ENCODE measurements at regions not wholly inside any gene's neighbourhood (a gene's known extent, or its start where the extent isn't known, plus 50 kb on each side); places are given as distances from the start of the nearest gene placed in this dataset.

GRCh38 chr3:72341380-72341770 lies 506.9 kb downstream of the SHQ1 start:
- H3K4me2 ChIP-seq, result no peak overlapping the region
- H4K20me1 ChIP-seq (ENCODE audit: insufficient read depth), result no peaks in the 10 kb centered on the region
- H3K79me2 ChIP-seq (ENCODE audit: insufficient read depth, low read depth), result no peaks in the 10 kb centered on the region
- no peak overlapping the region for H3K9ac ChIP-seq
- H3K4me1 ChIP-seq (ENCODE audit: low read depth, poor library complexity, severe bottlenecking), result no peaks in the 10 kb centered on the region
- H3K4me3 ChIP-seq (IDR thresholded peaks at IDR 0.05; ENCODE audit: insufficient read depth, low read depth, low read length), result no peak overlapping the region
- no peaks in the 10 kb centered on the region for H3K27me3 ChIP-seq (ENCODE audit: insufficient read depth, low read depth)
- no peaks in the 10 kb centered on the region for H3K36me3 ChIP-seq (ENCODE audit: insufficient read depth)
- no peak overlapping the region for H2AFZ ChIP-seq (ENCODE audit: low read depth)
- H3K27ac ChIP-seq, result no peak overlapping the region
- TF ChIP-seq, protein P1, sequence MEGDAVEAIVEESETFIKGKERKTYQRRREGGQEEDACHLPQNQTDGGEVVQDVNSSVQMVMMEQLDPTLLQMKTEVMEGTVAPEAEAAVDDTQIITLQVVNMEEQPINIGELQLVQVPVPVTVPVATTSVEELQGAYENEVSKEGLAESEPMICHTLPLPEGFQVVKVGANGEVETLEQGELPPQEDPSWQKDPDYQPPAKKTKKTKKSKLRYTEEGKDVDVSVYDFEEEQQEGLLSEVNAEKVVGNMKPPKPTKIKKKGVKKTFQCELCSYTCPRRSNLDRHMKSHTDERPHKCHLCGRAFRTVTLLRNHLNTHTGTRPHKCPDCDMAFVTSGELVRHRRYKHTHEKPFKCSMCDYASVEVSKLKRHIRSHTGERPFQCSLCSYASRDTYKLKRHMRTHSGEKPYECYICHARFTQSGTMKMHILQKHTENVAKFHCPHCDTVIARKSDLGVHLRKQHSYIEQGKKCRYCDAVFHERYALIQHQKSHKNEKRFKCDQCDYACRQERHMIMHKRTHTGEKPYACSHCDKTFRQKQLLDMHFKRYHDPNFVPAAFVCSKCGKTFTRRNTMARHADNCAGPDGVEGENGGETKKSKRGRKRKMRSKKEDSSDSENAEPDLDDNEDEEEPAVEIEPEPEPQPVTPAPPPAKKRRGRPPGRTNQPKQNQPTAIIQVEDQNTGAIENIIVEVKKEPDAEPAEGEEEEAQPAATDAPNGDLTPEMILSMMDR (conservative IDR thresholded peaks at IDR 0.05; ENCODE audit: low read depth, low read length), result no peak

DNA sequence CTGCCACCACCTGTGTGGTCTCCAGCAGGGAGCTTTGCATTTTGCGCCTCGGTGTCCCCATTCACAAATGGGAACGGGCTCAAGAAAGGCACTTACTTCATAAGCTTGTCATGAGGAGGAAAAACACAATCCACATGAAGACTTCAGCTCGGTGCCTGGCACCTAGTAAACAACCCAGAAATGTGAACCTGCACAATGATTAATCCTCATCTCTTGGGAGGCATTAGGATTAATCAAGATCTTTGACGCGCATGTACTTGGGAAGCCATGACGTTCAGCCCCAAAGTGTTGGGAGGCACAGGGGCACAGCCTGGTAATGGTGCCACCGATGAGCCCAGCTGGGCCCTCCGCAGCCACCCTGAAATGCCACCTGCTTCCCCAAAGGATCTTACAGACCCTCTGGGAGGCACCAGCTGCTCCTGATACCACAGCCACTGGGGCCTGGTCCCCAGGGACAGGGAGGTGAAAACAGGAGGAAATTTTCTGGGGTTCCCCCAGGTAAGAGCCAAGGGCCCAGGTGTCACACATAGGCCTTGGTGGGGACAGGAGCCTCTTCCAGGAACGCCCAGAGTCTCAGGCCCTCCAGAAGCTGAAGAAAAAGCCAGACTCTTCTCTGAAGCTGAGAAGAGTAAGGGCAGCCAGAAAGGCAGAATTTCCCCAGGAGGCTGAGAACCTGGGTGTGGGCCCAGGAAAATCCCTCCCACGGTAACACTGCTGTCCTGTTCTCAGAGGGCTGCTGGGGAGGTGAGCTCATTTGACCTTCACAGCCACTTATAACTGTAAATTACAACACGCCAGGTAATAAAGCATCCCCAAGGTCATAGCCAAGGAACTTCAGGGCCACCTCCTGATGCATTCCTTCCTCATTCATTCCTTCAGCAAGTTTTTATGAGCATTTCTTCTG lies 507.5 kb downstream of the SHQ1 start:
- TF ChIP-seq, protein P1 (conservative IDR thresholded peaks at IDR 0.05; ENCODE audit: low read depth, low read length), result no peak
- H2AFZ ChIP-seq (ENCODE audit: low read depth), result no peak overlapping the region
- no peaks in the 10 kb centered on the region for H3K27me3 ChIP-seq (ENCODE audit: insufficient read depth, low read depth)
- H3K79me2 ChIP-seq (ENCODE audit: insufficient read depth, low read depth), result no peaks in the 10 kb centered on the region
- H4K20me1 ChIP-seq (ENCODE audit: insufficient read depth), result no peaks in the 10 kb centered on the region
- no peak overlapping the region for H3K27ac ChIP-seq
- no peaks in the 10 kb centered on the region for H3K36me3 ChIP-seq (ENCODE audit: insufficient read depth)
- H3K4me2 ChIP-seq, result no peak overlapping the region
- no peak overlapping the region for H3K9ac ChIP-seq
- H3K4me3 ChIP-seq (IDR thresholded peaks at IDR 0.05; ENCODE audit: insufficient read depth, low read depth, low read length), result no peak overlapping the region
- no peaks in the 10 kb centered on the region for H3K4me1 ChIP-seq (ENCODE audit: low read depth, poor library complexity, severe bottlenecking)

DNA sequence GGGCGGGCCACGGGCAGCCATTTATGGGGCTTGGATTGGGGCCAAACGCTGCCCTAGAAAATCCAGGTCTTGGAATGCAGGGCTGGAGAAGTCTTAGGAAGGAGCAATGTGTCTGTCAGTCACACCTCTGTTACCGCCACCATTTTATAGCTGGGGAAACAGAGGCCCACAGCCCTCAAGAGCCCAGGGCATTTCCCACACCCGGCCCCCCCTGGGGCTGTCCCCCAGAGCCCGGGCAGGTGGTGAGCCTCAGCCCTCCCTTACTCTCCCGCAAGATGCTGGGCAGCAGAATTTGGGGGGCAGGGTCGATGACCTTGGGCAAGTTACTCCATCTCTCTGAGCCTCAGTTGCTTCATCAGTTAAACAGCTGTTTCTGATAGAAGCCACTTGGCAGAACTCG lies 508.2 kb downstream of the SHQ1 start:
- no peak overlapping the region for H3K9ac ChIP-seq
- TF ChIP-seq, protein P1 (conservative IDR thresholded peaks at IDR 0.05; ENCODE audit: low read depth, low read length), result no peak
- no peak overlapping the region for H3K27ac ChIP-seq
- no peaks in the 10 kb centered on the region for H3K36me3 ChIP-seq (ENCODE audit: insufficient read depth)
- no peak overlapping the region for H2AFZ ChIP-seq (ENCODE audit: low read depth)
- no peaks in the 10 kb centered on the region for H3K27me3 ChIP-seq (ENCODE audit: insufficient read depth, low read depth)
- H3K4me1 ChIP-seq (ENCODE audit: low read depth, poor library complexity, severe bottlenecking), result no peaks in the 10 kb centered on the region
- no peak overlapping the region for H3K4me2 ChIP-seq
- H3K79me2 ChIP-seq (ENCODE audit: insufficient read depth, low read depth), result no peaks in the 10 kb centered on the region
- no peak overlapping the region for H3K4me3 ChIP-seq (IDR thresholded peaks at IDR 0.05; ENCODE audit: insufficient read depth, low read depth, low read length)
- no peaks in the 10 kb centered on the region for H4K20me1 ChIP-seq (ENCODE audit: insufficient read depth)

DNA sequence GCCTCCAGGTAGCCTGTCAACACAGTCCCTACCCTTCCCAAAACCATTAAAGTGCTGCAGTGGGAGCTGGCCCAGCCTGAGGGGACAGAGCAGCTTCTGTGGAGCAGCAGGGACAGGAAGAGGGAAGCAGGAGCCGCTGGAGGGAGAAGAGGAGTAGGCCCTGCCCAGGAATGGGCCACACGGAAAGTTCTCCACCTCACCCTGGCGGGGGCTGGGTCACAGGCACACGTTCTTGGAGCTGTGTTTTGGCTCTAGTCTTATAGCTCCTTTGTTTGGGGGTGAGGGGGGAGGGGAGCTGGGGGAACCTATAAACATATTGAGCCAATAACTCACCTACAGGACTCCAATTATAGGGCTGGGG lies 508.6 kb downstream of the SHQ1 start:
- Histone ChIP-seq H3K4me2 (no peak overlapping the region), H3K9ac (no peak overlapping the region), H3K27ac (no peak overlapping the region), H4K20me1 (ENCODE audit: insufficient read depth) (no peaks in the 10 kb centered on the region), H3K36me3 (ENCODE audit: insufficient read depth) (no peaks in the 10 kb centered on the region), H3K4me1 (ENCODE audit: low read depth, poor library complexity, severe bottlenecking) (no peaks in the 10 kb centered on the region), H3K79me2 (ENCODE audit: insufficient read depth, low read depth) (no peaks in the 10 kb centered on the region), H2AFZ (ENCODE audit: low read depth) (no peak overlapping the region), H3K4me3 (IDR thresholded peaks at IDR 0.05; ENCODE audit: insufficient read depth, low read depth, low read length) (no peak overlapping the region), H3K27me3 (ENCODE audit: insufficient read depth, low read depth) (no peaks in the 10 kb centered on the region)
- TF ChIP-seq, protein P1 (conservative IDR thresholded peaks at IDR 0.05; ENCODE audit: low read depth, low read length), result no peak
